Lung (tissue), 11 donors: ENCODE measurements at regions not wholly inside any gene's neighbourhood (a gene's known extent, or its start where the extent isn't known, plus 50 kb on each side); places are given as distances from the start of the nearest gene placed in this dataset.

Experiments used
- ATAC-seq: fragments of 200-7000 bp; cut with Tn5 transposase; one replicate; pipeline ENCODE4 v1.9.1; 2020; ENCODE audit warnings: moderate number of reproducible peaks; ENCODE audit not compliant: insufficient read depth, low FRiP score
- DNase-seq, 3 donors: peaks; one replicate each; pipeline ENCODE4 v3.0.0-alpha.2; 2013 to 2017
- H3K27ac ChIP-seq, 2 donors: one replicate each; pipeline ENCODE4 v1.5.1; 2013; ENCODE audit warnings: mild to moderate bottlenecking in 2 of 2, moderate library complexity in 2 of 2, control low read depth in 1 of 2, inconsistent platforms in 1 of 2, low read depth in 1 of 2, low read length in 1 of 2
- H3K27me3 ChIP-seq, 3 donors: one replicate each; pipeline ENCODE4 v1.5.1; 2013; ENCODE audit warnings: low read length in 2 of 3; ENCODE audit not compliant: control insufficient read depth in 3 of 3, insufficient read depth in 3 of 3
- H3K36me3 ChIP-seq, 4 donors: one replicate each; pipeline ENCODE4 v1.5.1; 2013; ENCODE audit warnings: low read length in 4 of 4, mild to moderate bottlenecking in 1 of 4, moderate library complexity in 1 of 4; ENCODE audit not compliant: control insufficient read depth in 4 of 4, insufficient read depth in 4 of 4
- H3K4me1 ChIP-seq, 5 donors: one replicate each; pipeline ENCODE4 v1.5.1; 2013; ENCODE audit warnings: low read length in 5 of 5, mild to moderate bottlenecking in 2 of 5, moderate library complexity in 1 of 5; ENCODE audit not compliant: control insufficient read depth in 5 of 5, insufficient read depth in 5 of 5
- H3K4me3 ChIP-seq: one replicate; pipeline ENCODE4 v1.5.1; 2013; ENCODE audit warnings: mild to moderate bottlenecking, control low read depth, moderate library complexity
- H3K9ac ChIP-seq, 2 donors: one replicate each; pipeline ENCODE4 v1.5.1; 2013; ENCODE audit warnings: low read length in 2 of 2, control low read depth in 1 of 2; ENCODE audit not compliant: insufficient read depth in 1 of 2
- H3K9me3 ChIP-seq, 4 donors: one replicate each; pipeline ENCODE4 v1.5.1; 2013; ENCODE audit warnings: low read length in 3 of 4, mild to moderate bottlenecking in 1 of 4, moderate library complexity in 1 of 4; ENCODE audit not compliant: control insufficient read depth in 4 of 4, insufficient read depth in 3 of 4
- WGBS, 2 donors: extraction: QIAGEN DNeasy Blood & Tissue Kit; methylation state at CpG; one replicate each; pipeline ENCODE4 v1.1.7; 2013; 5-methylcytosine and 5-hydroxymethylcytosine counted together
- TF ChIP-seq, protein P1 (sequence below): IDR thresholded peaks from 2 replicates; pipeline ENCODE4 v1.5.1; 2012; ENCODE audit warnings: mild to moderate bottlenecking; ENCODE audit errors: control extremely low read depth, extremely low read depth
- donor health status: control.
- donor health status: control.
- donor health status: Bipolar disorder and iron deficiency.
- donor health status: healthy.
- donor health status: DM: yes; HTN: yes; CAD: no.

GRCh38 chr2:41906338-41906725 lies 141.5 kb upstream of the PKDCC start:
- Histone ChIP-seq H3K4me1 (peaks cover 0 to 32% (median 5%) of the 10 kb centered on the region in 5 donors), H3K27ac (no peak overlapping the region), H3K27me3 (no peaks in the 10 kb centered on the region), H3K36me3 (no peaks in the 10 kb centered on the region), H3K9ac (no peak overlapping the region), H3K9me3 (no peaks in the 10 kb centered on the region), H3K4me3 (no peak overlapping the region)
- no peak for ATAC-seq
- peak; percentile 83 to 91 (median 90) for DNase-seq
- TF ChIP-seq, protein P1, sequence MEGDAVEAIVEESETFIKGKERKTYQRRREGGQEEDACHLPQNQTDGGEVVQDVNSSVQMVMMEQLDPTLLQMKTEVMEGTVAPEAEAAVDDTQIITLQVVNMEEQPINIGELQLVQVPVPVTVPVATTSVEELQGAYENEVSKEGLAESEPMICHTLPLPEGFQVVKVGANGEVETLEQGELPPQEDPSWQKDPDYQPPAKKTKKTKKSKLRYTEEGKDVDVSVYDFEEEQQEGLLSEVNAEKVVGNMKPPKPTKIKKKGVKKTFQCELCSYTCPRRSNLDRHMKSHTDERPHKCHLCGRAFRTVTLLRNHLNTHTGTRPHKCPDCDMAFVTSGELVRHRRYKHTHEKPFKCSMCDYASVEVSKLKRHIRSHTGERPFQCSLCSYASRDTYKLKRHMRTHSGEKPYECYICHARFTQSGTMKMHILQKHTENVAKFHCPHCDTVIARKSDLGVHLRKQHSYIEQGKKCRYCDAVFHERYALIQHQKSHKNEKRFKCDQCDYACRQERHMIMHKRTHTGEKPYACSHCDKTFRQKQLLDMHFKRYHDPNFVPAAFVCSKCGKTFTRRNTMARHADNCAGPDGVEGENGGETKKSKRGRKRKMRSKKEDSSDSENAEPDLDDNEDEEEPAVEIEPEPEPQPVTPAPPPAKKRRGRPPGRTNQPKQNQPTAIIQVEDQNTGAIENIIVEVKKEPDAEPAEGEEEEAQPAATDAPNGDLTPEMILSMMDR = no peak
- 46 to 61% methylated on average over 4 of the region's 4 CpGs for WGBS, 2 donors

DNA sequence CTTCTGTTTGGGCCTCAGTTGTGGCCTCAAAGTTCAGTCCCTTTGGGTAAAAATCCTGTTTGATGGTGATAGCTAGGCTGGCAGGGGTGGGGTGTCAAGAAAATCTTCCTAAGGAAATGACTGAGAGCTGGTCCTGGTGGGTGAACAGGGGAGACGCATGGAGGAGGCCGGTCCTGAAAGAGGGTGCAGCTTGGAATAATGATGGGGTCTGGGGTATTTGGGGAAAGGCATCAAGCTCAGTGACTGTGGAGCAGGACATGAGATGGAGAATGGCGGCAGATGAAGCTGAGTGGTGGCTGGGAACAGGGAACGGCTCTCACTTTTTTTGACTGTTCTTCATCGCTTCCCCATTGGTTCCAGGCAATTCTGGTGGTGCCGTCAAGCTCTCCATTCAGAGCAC lies 140.7 kb upstream of the PKDCC start:
- TF ChIP-seq, protein P1 = no peak
- Histone ChIP-seq H3K27me3 (no peaks in the 10 kb centered on the region), H3K36me3 (no peaks in the 10 kb centered on the region), H3K27ac (no peak overlapping the region), H3K9me3 (no peaks in the 10 kb centered on the region), H3K9ac (no peak overlapping the region), H3K4me3 (no peak overlapping the region), H3K4me1 (peaks cover 1 to 37% (median 5%) of the 10 kb centered on the region in 5 donors)
- no peak for DNase-seq
- no peak for ATAC-seq
- 94 to 99% methylated on average over 6 of the region's 6 CpGs for WGBS, 2 donors

DNA sequence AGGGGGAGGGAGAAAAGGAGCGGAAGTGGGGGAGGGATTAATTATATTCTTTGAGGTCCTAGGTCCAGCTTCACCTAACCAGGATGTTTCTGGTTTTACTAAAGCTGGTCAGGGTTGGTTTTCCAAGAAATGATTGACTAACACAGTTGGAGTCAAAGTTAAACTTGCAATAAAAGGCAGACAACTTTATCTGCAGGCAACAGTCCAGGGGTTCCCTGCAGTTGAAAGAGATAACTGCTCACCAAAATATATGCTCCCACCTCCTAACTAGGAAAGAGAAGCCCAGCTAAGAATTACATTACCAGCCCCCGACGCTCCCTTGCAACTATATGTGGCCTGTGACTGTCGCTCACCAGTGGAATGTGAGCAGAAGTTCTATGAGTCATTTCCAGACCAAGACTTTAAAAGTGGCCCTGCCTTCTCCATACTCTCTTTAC lies 140.0 kb upstream of the PKDCC start:
- Histone ChIP-seq H3K9me3 (no peaks in the 10 kb centered on the region), H3K9ac (no peak overlapping the region), H3K4me3 (no peak overlapping the region), H3K4me1 (peaks cover 3 to 43% (median 7%) of the 10 kb centered on the region in 5 donors), H3K36me3 (no peaks in the 10 kb centered on the region), H3K27ac (no peak overlapping the region), H3K27me3 (no peaks in the 10 kb centered on the region)
- DNase-seq (no peak), ATAC-seq (peak; percentile 30)
- WGBS, 2 donors = 73 to 89% methylated on average over 4 of the region's 4 CpGs
- TF ChIP-seq, protein P1 = no peak

DNA sequence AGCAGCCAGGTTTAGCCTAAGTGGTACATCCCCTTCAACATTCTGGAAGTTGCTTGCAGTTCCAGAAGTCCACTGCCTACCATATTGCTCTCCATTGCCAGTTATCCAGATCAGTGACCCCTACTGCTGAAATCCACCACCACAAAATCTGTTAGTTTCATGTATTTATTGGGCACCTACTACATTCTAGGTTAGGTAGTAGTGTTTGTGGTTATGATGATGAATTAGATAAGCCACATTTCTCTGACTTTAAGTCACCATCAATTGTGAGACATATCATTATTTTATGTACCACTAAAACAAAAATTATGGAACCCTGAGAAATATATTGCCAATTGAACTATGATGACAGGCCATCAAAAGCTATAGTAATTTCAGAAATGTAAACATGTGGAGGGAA lies 139.5 kb upstream of the PKDCC start:
- Histone ChIP-seq H3K4me1 (peaks cover 3 to 44% (median 10%) of the 10 kb centered on the region in 5 donors), H3K27ac (no peak overlapping the region), H3K36me3 (no peaks in the 10 kb centered on the region), H3K9ac (no peak overlapping the region), H3K4me3 (no peak overlapping the region), H3K9me3 (no peaks in the 10 kb centered on the region), H3K27me3 (no peaks in the 10 kb centered on the region)
- TF ChIP-seq, protein P1 = no peak
- DNase-seq (no peak), ATAC-seq (no peak)
